Stomach smooth muscle (tissue), 2 donors: ENCODE measurements at regions not wholly inside any gene's neighbourhood (a gene's known extent, or its start where the extent isn't known, plus 50 kb on each side); places are given as distances from the start of the nearest gene placed in this dataset.
"Not testable (repeated sequence)": the region's sequence is repeated elsewhere in the genome, so short reads cannot be mapped to it uniquely, and the experiment has no call there.

Experiments used
- H3K27ac ChIP-seq: one replicate; pipeline ENCODE4 v1.7.0; 2013; ENCODE audit warnings: mild to moderate bottlenecking, low read length, inconsistent platforms
- H3K27me3 ChIP-seq, 2 donors: one replicate each; pipeline ENCODE4 v1.7.0; 2013; ENCODE audit warnings: low read length in 2 of 2; ENCODE audit not compliant: insufficient read depth in 2 of 2, control insufficient read depth in 1 of 2
- H3K36me3 ChIP-seq, 2 donors: one replicate each; pipeline ENCODE4 v1.7.0; 2013; ENCODE audit warnings: low read length in 2 of 2; ENCODE audit not compliant: control insufficient read depth in 2 of 2, insufficient read depth in 2 of 2
- H3K4me1 ChIP-seq: one replicate; pipeline ENCODE4 v1.7.0; 2013; ENCODE audit warnings: low read length; ENCODE audit not compliant: control insufficient read depth, insufficient read depth
- H3K4me3 ChIP-seq, 2 donors: one replicate each; pipeline ENCODE4 v1.7.0; 2013; ENCODE audit warnings: low read length in 2 of 2
- H3K9ac ChIP-seq, 2 donors: one replicate each; pipeline ENCODE4 v1.7.0; 2013; ENCODE audit warnings: low read length in 2 of 2, mild to moderate bottlenecking in 1 of 2
- H3K9me3 ChIP-seq, 2 donors: one replicate each; pipeline ENCODE4 v1.7.0; 2013; ENCODE audit warnings: low read length in 2 of 2; ENCODE audit not compliant: control insufficient read depth in 2 of 2
- donor health status: healthy.
- donor health status: Pancreatic carcinoma.

DNA sequence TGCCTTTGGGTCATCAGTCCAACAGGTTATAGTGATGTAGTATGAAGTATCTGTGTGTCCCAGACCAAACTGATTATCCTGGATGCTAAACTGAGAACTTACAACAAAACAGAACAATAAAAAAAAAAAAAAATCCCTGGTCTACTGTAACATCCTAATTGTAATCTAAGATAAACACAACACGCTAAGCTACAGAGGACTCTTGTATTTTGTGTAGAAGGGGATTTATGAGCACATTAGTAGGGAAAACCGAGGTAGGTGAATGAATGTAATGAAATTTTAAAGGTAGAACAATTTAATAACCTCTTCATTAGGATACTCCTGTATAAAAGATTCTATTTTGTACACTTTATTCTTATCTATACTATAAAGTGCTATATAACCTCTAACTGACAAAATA, 424.1 kb downstream of the NDFIP2 start:
- no peaks in the 10 kb centered on the region for H3K4me1 ChIP-seq
- H3K27me3 ChIP-seq, result no peaks in the 10 kb centered on the region
- H3K9ac ChIP-seq, result no peak overlapping the region
- no peak overlapping the region for H3K4me3 ChIP-seq
- H3K9me3 ChIP-seq, result no peaks in the 10 kb centered on the region
- H3K36me3 ChIP-seq, result no peaks in the 10 kb centered on the region
- H3K27ac ChIP-seq, result no peak overlapping the region

DNA sequence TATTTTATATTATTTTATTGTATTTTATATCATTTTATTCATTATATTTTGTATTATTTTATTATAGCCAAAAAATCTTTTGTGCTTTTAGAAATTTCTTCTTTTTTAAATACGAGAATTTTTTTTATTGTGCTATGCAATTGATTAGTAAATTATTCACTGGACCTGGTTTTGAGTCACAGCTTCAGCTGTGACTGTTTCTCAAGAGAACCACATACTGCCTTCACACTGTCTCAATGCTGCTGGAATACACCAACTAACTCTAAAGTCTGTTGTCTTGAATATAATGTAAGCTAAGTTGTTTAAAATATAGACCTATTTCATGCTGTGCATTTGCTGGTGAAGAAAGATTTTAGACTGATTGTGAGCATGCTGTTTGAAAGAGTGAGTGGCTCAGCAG, 423.6 kb downstream of the NDFIP2 start:
- Histone ChIP-seq H3K9me3 (no peaks in the 10 kb centered on the region), H3K9ac (no peak overlapping the region), H3K27me3 (no peaks in the 10 kb centered on the region)

DNA sequence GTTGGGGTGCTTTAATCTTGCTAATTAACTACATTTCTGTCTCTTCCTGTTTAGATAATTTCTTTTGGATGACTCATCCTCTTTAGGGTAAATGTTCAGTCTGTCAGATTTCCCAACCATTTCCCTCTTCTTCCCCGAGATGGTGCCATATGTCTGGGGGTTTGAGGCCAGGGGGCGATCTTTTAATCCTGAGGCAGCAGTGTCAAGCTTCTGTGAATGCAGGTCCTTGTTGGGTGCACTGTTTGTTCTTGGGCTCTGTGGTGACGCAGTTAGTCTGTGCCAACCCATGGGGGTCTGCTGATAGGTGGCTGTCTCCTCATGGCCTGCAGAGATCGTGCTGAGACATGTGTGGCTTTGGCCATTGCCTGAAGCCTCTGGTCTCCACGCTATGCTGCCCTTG, 420.4 kb downstream of the NDFIP2 start:
- Histone ChIP-seq H3K27ac (no peak overlapping the region), H3K36me3 (no peaks in the 10 kb centered on the region), H3K4me3 (no peak overlapping the region), H3K9ac (no peak overlapping the region), H3K9me3 (no peaks in the 10 kb centered on the region), H3K4me1 (no peaks in the 10 kb centered on the region), H3K27me3 (no peaks in the 10 kb centered on the region)

More for the DNA sequence above, 423.6 kb downstream of the NDFIP2 start:
- no peak overlapping the region for H3K4me3 ChIP-seq
- no peak overlapping the region for H3K27ac ChIP-seq
- no peaks in the 10 kb centered on the region for H3K4me1 ChIP-seq
- H3K36me3 ChIP-seq, result no peaks in the 10 kb centered on the region

DNA sequence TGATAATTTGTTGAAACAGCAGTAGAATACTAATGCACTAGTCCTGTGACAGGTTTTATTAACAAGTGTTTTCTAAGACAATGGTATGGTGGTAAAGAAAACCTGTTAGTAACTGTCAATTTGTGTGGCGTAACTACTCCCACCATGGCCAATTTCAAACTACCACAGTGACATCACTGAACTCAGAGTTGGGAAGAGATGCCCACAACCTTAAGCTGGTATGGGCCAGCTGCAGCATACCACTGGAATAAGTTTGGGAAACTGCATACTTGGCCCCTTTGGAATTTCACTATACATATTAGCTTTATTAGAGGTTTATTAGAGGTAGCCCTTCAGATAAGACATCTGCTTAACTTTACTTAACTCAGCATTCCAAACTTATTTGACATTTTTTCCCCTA, 419.4 kb downstream of the NDFIP2 start:
- Histone ChIP-seq H3K9me3 (no peaks in the 10 kb centered on the region), H3K36me3 (no peaks in the 10 kb centered on the region), H3K4me1 (no peaks in the 10 kb centered on the region), H3K9ac (no peak overlapping the region), H3K27me3 (no peaks in the 10 kb centered on the region), H3K4me3 (no peak overlapping the region), H3K27ac (no peak overlapping the region)

DNA sequence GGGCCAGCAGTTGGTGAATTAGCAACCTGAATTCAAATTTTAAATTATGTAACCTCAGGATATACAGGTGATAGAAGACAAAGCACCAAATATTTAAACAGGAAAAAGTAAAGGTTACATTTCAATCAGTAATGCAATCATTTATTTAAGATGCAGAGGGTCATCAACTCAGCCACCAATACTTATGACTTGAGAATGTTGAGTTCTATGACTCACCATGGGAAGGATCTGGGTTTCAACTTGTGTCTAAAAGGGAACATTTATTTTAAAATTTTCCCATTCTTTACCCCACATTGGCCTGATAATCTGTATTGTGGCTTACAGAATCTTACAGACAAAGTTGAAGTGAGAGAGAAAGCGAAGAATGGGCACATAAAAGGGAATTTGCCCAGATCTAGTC, 418.0 kb downstream of the NDFIP2 start:
- H3K9me3 ChIP-seq, result no peaks in the 10 kb centered on the region
- H3K27ac ChIP-seq, result no peak overlapping the region
- no peak overlapping the region for H3K9ac ChIP-seq
- no peaks in the 10 kb centered on the region for H3K4me1 ChIP-seq
- H3K36me3 ChIP-seq, result no peaks in the 10 kb centered on the region
- no peak overlapping the region for H3K4me3 ChIP-seq
- no peaks in the 10 kb centered on the region for H3K27me3 ChIP-seq

DNA sequence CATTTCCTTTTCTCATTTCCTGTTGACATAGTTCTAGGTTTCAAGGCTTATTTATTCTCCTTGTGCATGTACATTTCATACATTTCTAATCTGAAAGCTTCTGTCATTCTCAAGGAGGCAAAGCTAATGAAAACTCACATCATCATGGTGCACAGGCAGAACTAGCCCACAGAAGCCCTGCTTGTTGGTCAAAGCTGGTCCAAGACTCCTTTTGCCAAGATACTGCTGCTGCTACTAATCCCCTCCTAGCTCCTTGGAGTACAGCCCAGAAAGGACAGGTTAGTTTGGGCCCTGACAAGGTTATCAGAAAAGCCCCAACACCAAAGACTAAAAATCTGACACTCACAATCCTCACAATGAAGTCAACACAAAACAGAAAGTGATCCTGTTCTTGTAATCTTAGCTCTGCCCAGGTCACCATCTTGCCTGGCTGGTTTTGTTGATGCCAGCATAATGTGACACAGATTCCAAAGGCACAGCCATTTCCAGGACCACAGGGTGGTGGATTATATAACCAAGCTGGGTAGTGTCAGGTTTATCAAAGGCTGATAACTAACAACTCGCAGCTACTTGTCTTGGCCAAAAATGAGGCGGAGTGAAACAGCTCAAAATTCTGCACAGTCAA, 417.4 kb downstream of the NDFIP2 start:
- Histone ChIP-seq H3K9me3 (no peaks in the 10 kb centered on the region), H3K36me3 (no peaks in the 10 kb centered on the region), H3K9ac (no peak overlapping the region), H3K4me3 (no peak overlapping the region), H3K4me1 (no peaks in the 10 kb centered on the region), H3K27me3 (no peaks in the 10 kb centered on the region), H3K27ac (no peak overlapping the region)

DNA sequence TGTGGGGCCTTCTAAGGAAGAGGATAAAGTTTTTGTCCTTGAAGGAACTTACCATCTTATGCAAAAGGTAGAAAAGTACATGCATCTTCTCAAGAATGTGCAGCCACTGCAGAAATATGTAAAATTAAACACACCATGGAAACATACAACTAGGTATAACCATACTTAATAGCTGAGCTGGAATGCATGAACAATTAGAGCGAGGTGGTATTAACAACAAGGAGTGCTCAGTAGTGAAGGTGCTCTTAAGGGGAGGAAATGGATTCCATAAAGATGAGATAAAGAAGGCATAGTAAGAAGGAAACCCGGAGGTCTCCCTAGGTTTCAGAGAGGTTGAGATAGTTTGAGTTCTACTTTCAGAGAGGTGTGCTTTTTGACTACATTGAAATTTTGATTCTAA, 415.9 kb downstream of the NDFIP2 start:
- no peaks in the 10 kb centered on the region for H3K9me3 ChIP-seq
- no peaks in the 10 kb centered on the region for H3K36me3 ChIP-seq
- no peak overlapping the region for H3K9ac ChIP-seq
- H3K4me3 ChIP-seq, result no peak overlapping the region
- H3K27me3 ChIP-seq, result no peaks in the 10 kb centered on the region
- no peak overlapping the region for H3K27ac ChIP-seq
- H3K4me1 ChIP-seq, result no peaks in the 10 kb centered on the region

DNA sequence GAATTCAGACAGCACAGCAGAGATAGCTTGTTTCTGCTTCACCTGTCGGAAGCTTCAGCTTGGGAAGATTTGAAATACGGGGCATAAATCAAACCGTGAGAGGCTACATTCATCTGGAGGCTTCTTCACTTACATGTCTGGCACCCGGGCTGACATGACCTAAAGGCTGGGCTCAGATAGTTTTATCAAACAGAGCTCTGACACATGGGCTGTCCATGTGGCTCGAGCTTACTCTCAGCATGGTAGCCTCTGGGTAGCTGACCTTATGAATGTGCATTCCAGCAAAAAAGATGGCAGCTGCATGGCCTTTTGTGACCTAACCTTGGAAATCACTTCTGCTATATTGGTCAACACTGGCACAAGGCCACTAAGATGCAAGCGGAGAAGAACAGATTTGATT, 414.5 kb downstream of the NDFIP2 start:
- Histone ChIP-seq H3K9ac (no peak overlapping the region), H3K4me3 (no peak overlapping the region), H3K9me3 (no peaks in the 10 kb centered on the region), H3K27ac (no peak overlapping the region), H3K27me3 (no peaks in the 10 kb centered on the region), H3K36me3 (no peaks in the 10 kb centered on the region), H3K4me1 (no peaks in the 10 kb centered on the region)

DNA sequence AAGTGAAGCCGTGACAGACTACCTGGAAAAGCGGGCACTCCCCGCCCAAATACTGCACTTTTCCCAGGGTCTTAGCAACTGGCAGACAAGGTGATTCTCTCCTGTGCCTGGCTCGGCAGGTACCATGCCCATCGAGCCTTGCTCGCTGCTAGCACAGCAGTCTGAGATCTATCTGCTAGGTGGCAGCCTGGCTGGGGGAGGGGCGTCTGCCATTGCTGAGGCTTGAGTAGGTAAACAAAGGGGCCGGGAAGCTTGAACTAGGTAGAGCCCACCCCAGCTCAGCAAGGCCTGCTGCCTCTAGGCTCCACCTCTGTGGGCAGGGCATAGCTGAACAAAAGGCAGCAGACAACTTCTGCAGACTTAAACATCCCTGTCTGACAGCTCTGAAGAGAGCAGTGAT, 406.3 kb downstream of the NDFIP2 start:
- H3K27me3 ChIP-seq, H3K4me1 ChIP-seq, H3K4me3 ChIP-seq, H3K27ac ChIP-seq, H3K9me3 ChIP-seq, H3K36me3 ChIP-seq, H3K9ac ChIP-seq: not testable (repeated sequence)

DNA sequence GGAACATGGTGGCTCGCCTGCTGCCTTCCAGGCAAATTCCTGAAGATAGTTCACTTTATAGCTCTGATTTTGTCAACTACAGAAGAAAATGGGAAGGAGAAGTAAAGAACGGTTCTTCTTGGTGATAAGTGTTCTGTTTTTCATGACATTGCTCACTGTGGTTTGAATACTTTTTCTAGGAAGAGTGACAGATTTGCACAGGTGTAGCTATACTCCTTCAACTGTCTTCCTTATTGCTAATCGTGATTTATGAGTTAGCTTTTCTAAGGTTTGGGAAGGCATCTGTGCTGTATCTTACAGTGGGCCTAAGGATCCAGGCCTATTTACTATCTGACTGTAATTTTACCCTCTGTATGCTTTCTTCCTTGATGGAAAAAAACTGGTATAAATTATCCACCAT, 405.6 kb downstream of the NDFIP2 start:
- Histone ChIP-seq H3K27ac (no peak overlapping the region), H3K9me3 (no peaks in the 10 kb centered on the region), H3K36me3 (no peaks in the 10 kb centered on the region), H3K4me1 (no peaks in the 10 kb centered on the region), H3K4me3 (no peak overlapping the region), H3K9ac (no peak overlapping the region), H3K27me3 (no peaks in the 10 kb centered on the region)

DNA sequence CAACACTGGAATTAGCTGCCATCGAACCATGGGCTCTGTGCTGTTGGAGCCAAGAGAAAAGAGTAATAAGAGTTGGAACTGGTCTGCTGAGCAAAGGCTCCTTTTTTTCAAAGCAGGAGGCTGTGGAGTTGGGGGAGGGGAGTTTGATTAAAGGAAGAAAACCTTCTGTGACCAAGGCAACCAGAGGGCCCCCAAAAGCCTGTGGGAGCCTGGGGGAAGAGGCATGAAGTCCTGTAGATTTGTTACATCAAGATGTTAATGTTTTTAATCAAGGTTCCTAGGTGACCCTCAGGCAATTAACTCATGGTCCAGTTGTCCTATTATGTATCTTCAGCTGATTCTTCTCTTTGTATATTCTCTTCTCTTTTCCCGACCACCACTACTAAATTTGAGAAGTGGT, 403.9 kb downstream of the NDFIP2 start:
- Histone ChIP-seq H3K36me3 (no peaks in the 10 kb centered on the region), H3K9ac (no peak overlapping the region), H3K27ac (no peak overlapping the region), H3K4me3 (no peak overlapping the region), H3K9me3 (no peaks in the 10 kb centered on the region), H3K4me1 (no peaks in the 10 kb centered on the region), H3K27me3 (no peaks in the 10 kb centered on the region)
